Omental fat pad (tissue), 3 donors: ENCODE measurements at regions not wholly inside any gene's neighbourhood (a gene's known extent, or its start where the extent isn't known, plus 50 kb on each side); places are given as distances from the start of the nearest gene placed in this dataset.

Experiments
- ATAC-seq: fragments of 150-250 bp; one replicate; pipeline ENCODE4 v1.9.1; 2016; ENCODE audit warnings: mild to moderate bottlenecking, moderate library complexity; ENCODE audit not compliant: low FRiP score
- DNase-seq: peaks from one replicate; pipeline ENCODE4 v3.0.0-alpha.2; 2019; ENCODE audit warnings: low spot score
- TF ChIP-seq, protein P1 (sequence below), 3 donors: fragments of 450-650 bp; IDR thresholded peaks; one replicate each; pipeline ENCODE4 v1.5.1; 2016 to 2017; ENCODE audit warnings: antibody characterized with exemption in 3 of 3, mild to moderate bottlenecking in 3 of 3, moderate library complexity in 2 of 3

DNA sequence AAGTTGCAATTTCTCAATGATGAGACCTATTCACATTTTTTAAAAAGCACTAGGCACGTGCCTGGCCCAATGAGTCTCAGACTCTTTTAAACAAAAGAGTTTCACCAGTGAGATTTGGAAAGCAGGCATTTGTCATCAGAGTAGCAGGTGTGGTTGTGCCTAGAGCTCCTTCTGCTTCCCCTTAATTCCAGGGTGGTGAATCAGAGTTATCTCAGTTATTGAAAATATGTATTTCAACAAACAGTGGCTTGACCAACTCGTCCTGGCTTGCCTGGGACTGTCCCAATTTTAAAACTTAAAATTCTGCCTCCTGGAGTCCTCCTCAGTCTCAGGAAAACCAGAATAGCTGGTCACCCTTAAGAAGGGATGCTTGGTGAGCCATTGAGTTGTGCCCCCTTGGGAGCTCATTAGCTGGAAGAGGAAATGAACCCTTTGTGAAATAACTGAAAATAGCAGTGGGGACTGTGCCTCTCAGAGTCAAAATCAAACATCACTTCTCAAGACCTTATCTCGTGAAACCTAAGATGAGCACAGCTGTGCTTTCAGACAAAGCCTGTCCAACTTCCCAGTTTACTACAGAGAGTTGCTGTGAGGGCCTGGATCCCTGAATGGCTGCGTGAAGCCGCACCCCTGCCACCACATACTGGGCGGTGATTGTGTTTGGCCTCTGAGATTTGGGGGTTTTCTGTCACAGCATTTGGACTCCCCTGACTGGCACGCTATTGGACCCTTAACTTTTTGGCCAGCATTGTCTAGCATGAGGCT lies 116.3 kb downstream of the ANKRD60 start:
- DNase-seq (no peak), ATAC-seq (no peak)
- TF ChIP-seq, protein P1, sequence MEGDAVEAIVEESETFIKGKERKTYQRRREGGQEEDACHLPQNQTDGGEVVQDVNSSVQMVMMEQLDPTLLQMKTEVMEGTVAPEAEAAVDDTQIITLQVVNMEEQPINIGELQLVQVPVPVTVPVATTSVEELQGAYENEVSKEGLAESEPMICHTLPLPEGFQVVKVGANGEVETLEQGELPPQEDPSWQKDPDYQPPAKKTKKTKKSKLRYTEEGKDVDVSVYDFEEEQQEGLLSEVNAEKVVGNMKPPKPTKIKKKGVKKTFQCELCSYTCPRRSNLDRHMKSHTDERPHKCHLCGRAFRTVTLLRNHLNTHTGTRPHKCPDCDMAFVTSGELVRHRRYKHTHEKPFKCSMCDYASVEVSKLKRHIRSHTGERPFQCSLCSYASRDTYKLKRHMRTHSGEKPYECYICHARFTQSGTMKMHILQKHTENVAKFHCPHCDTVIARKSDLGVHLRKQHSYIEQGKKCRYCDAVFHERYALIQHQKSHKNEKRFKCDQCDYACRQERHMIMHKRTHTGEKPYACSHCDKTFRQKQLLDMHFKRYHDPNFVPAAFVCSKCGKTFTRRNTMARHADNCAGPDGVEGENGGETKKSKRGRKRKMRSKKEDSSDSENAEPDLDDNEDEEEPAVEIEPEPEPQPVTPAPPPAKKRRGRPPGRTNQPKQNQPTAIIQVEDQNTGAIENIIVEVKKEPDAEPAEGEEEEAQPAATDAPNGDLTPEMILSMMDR (IDR thresholded peaks at IDR 0.05) = no peak

DNA sequence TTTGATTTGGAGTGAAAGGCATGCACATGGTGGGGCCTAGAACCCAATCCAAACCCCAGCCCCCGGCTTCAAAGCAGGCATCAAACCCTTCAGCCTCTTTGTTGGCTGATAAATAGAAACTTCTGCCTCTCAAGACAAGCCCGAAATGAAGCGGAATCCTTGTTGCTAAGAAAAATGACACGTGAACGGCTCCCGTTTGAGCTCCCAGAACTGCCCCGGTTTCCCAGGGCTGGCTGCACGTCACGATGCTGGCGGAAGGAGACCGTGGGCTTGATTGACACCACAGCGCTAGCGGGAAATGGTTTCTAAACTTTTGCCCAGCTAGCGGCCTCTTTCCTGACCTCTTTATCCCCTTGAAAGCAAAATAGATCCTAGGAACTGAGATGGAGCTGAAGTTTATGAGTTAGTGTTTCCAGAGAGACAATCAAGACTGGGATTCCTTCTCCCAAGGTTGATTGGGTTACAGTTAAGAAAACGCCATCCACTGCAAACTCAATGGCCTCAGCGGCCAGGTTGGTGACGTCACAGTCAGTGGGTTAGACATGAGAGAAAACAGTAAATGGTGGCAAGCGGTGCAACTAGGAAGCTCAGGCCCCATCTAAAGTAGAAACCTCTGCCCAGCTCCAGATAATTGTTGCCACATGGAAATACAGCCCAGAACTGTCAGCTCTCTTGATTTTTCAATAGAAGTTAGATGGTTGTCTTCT lies 117.0 kb downstream of the ANKRD60 start:
- no peak for DNase-seq
- ATAC-seq = no peak
- TF ChIP-seq, protein P1 (IDR thresholded peaks at IDR 0.05) = no peak

DNA sequence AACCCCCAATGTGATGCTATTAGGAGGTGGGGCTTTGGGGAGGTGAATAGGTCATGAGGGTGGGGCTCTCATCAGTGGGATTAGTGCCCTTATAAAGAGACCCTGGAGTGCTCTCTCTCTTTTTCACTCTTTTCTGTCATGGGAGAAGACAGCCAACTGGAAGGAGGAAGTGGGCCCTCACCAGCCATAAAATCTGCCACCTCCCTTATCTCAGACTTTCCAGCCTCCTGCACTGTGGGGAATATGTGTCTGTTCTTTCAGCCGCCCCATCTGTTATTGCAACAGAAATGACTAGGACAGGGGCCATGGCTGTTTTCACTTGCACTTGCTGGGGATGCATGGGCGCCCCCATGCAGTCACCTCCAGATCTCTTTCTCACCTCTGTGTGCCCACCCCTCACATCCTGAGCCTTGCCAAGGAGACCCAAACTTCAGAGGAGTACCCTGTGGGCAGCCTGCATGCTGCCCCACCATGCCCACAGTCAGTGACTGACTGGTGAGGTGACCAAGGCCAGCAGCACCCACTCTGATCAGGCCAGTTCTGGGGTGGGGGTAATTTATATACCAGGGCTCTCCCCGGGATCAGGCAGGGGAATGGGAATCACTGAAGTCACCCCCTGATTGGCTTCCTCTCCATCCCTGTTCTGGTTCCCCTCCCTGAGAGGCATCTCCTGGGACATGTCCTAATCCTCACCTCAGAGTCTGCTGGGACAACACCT lies 118.4 kb downstream of the ANKRD60 start:
- DNase-seq (no peak), ATAC-seq (no peak)
- TF ChIP-seq, protein P1 (IDR thresholded peaks at IDR 0.05) = no peak

DNA sequence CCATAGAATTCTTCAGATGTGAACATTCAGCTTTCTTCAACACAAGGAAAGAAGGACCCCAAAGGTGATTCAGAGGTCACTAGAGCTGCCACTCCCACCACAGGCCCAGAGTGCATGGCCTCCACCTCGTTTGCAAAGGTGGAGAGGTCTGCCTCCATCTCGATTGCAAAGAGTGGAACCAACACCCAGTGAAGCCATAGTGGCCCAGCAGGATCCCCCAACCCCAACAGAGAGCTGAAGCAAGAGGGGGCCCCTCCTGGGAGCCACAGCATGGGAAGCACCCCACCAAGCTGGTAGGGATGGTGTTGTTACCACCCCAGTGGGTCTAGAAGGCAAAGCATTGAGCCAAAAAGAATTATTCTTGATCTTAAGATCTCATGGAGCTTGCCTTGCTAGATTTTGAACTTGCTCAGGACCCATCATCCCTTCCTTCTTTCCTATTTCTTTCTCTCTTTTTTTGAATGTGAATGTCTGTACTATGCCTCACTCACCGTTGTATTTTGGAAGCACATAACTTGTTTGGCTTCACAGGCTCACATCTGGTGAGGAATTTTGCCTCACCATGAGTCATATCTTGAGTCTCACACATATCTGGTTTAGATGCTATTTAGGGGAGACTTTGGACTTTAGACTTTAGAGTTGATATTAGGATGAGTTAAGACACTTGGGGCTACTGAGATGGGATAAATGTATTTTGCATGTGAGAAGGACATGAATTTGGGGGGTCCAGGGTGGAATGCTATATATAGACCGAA lies 119.2 kb downstream of the ANKRD60 start:
- DNase-seq (no peak), ATAC-seq (no peak)
- TF ChIP-seq, protein P1 (IDR thresholded peaks at IDR 0.05) = no peak

DNA sequence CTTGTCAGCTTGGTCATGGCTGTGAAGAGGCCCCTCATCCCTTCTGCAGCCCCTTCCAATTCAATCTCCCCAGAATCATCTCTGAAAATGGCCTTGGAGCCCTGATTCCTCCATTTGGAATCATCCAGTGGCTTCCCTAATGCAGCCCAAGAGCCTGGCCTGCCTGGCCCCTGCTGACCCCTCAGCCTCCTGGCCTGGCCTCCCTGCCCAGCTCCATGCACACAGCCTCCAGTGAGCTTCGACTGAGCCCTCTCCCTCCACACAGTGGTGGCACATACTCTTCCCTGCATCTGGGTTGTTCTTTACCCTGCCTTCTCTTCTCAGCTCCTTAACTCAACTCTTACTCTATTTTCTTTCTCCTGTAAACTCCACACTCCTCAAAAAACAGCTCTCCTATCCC lies 120.9 kb downstream of the ANKRD60 start:
- no peak for ATAC-seq
- TF ChIP-seq, protein P1 (IDR thresholded peaks at IDR 0.05) = no peak
- DNase-seq = no peak

DNA sequence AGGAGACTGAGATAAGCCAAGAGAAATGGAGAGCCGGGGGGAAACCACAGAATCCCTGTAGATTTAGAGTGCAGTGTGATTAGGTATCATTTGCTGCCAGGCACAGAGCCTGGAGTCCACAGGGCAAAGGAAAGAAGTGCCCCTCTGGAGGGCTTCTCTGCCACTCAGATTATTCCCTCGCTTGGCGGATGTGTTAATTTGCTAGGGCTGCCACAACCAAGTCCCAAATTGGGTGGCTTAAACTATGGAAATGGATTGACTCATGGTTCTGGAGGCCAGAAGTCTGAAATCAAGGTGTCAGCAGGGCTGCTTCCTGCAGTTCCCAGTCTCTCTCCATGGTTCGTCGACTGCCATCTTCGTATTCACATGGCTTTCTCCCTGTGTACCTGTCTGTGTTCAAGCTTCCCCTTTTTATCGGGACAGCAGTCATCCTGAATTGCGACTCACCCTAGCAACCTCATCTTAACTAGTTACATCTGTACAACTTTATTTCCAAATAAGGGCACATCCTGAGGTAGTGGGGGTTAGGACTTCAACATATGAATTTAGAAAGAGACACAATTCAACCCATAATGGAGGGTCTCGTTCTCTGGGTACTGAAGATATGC lies 122.2 kb downstream of the ANKRD60 start:
- DNase-seq = no peak
- no peak for ATAC-seq
- TF ChIP-seq, protein P1 (IDR thresholded peaks at IDR 0.05) = no peak
